ENCODE measurements at regions not wholly inside any gene's neighbourhood (a gene's known extent, or its start where the extent isn't known, plus 50 kb on each side); places are given as distances from the start of the nearest gene placed in this dataset.

- Histone ChIP-seq H3K4me1 (peaks cover 2% of the 10 kb centered on the region), H3K27ac (no peak overlapping the region), H3K4me3 (no peak overlapping the region), H3K36me3 (no peaks in the 10 kb centered on the region), H3K9me3 (no peaks in the 10 kb centered on the region), H3K27me3 (no peaks in the 10 kb centered on the region)
- TF ChIP-seq CTCF (IDR thresholded peaks at IDR 0.05) (no peak), POLR2AphosphoS5 (IDR thresholded peaks at IDR 0.05; ENCODE audit: insufficient read depth in 1 of 2, low read depth in 1 of 2) (no peak), POLR2A (IDR thresholded peaks at IDR 0.05) (no peak)
- DNase-seq (ENCODE audit: extremely low spot score in 2 of 2) = no peak
- intact Hi-C loops (cut with DNase I) = no loop called here
Observed at GRCh38 chr3:102200560-102200959, 234.3 kb upstream of the ZPLD1 start.

GRCh38 chr3:102205647-102206046, 229.2 kb upstream of the ZPLD1 start:
- no peak for TF ChIP-seq POLR2AphosphoS5 (IDR thresholded peaks at IDR 0.05; ENCODE audit: insufficient read depth in 1 of 2, low read depth in 1 of 2)
- no peak for TF ChIP-seq CTCF (IDR thresholded peaks at IDR 0.05)
- no peak for TF ChIP-seq POLR2A (IDR thresholded peaks at IDR 0.05)
- Histone ChIP-seq H3K27me3 (no peaks in the 10 kb centered on the region), H3K36me3 (no peaks in the 10 kb centered on the region), H3K4me3 (no peak overlapping the region), H3K27ac (no peak overlapping the region), H3K4me1 (peaks cover 17% of the 10 kb centered on the region), H3K9me3 (no peaks in the 10 kb centered on the region)
- no peak for DNase-seq (ENCODE audit: extremely low spot score in 2 of 2)
- intact Hi-C loops (cut with DNase I) = no loop called here

DNA sequence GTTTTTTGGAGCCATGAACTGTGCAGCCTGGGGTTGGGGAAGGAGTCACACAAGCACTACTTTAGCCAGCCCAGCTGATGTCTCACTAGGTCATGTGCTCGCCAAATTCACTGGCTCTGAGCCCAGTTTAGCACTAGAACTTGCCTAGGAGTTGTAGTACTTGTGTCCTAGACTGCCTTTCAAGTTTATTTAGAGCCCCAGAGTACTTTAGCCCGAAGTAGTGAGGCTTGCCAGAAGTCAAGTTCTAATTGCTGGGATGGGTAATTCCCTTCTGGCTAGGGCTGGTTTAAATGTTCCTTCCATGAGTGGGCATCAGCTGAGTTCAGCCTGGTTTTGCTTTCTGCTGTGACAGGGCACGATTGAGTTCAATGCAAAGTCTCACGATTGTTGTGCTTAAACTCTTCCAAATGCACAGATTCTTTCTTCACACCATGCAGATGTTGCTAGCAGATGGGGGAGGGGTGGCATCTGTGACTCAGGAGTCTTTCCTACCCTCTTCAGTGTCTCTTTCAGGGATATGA, 228.2 kb upstream of the ZPLD1 start:
- H3K27me3 ChIP-seq = no peaks in the 10 kb centered on the region
- H3K36me3 ChIP-seq = no peaks in the 10 kb centered on the region
- intact Hi-C loops (cut with DNase I) = no loop called here

GRCh38 chr3:102207151-102207571, 227.7 kb upstream of the ZPLD1 start:
- Histone ChIP-seq H3K9me3 (no peaks in the 10 kb centered on the region), H3K4me1 (peaks cover 17% of the 10 kb centered on the region), H3K36me3 (no peaks in the 10 kb centered on the region), H3K27me3 (no peaks in the 10 kb centered on the region), H3K4me3 (no peak overlapping the region), H3K27ac (no peak overlapping the region)
- TF ChIP-seq POLR2AphosphoS5 (IDR thresholded peaks at IDR 0.05; ENCODE audit: insufficient read depth in 1 of 2, low read depth in 1 of 2) = no peak
- no peak for TF ChIP-seq CTCF (IDR thresholded peaks at IDR 0.05)
- no peak for TF ChIP-seq POLR2A (IDR thresholded peaks at IDR 0.05)
- DNase-seq (ENCODE audit: extremely low spot score in 2 of 2) = no peak
- intact Hi-C loops (cut with DNase I) = no loop called here

More for the DNA sequence above, 228.2 kb upstream of the ZPLD1 start:
- H3K9me3 ChIP-seq = no peaks in the 10 kb centered on the region
- no peak overlapping the region for H3K4me3 ChIP-seq
- TF ChIP-seq POLR2A (IDR thresholded peaks at IDR 0.05) (no peak), POLR2AphosphoS5 (IDR thresholded peaks at IDR 0.05; ENCODE audit: insufficient read depth in 1 of 2, low read depth in 1 of 2) (no peak), CTCF (IDR thresholded peaks at IDR 0.05) (no peak)
- peaks cover 17% of the 10 kb centered on the region for H3K4me1 ChIP-seq
- H3K27ac ChIP-seq = peak overlapping the region; percentile 22
- DNase-seq (ENCODE audit: extremely low spot score in 2 of 2) = no peak

GRCh38 chr3:102215166-102215565, 219.6 kb upstream of the ZPLD1 start:
- Histone ChIP-seq H3K27me3 (no peaks in the 10 kb centered on the region), H3K4me3 (no peak overlapping the region), H3K27ac (no peak overlapping the region), H3K36me3 (no peaks in the 10 kb centered on the region), H3K4me1 (no peaks in the 10 kb centered on the region), H3K9me3 (no peaks in the 10 kb centered on the region)
- no peak for DNase-seq (ENCODE audit: extremely low spot score in 2 of 2)
- intact Hi-C loops (cut with DNase I) = no loop called here
- TF ChIP-seq POLR2AphosphoS5 (IDR thresholded peaks at IDR 0.05; ENCODE audit: insufficient read depth in 1 of 2, low read depth in 1 of 2) (no peak), CTCF (IDR thresholded peaks at IDR 0.05) (no peak), POLR2A (IDR thresholded peaks at IDR 0.05) (no peak)
